OCI-LY3 (cell line): ENCODE measurements at regions not wholly inside any gene's neighbourhood (a gene's known extent, or its start where the extent isn't known, plus 50 kb on each side); places are given as distances from the start of the nearest gene placed in this dataset.

Source experiments
- CTCF ChIP-seq: fragments of 200-600, 300-600 bp; sonication (generic); IDR thresholded peaks from 2 replicates; pipeline ENCODE4 v1.5.1; 2014; ENCODE audit warnings: antibody characterized with exemption, low read length, low read depth
- EZH2phosphoT487 ChIP-seq: fragments of 200-600 bp; shearing (Covaris generic); IDR thresholded peaks from 2 replicates; pipeline ENCODE4 v1.6.1; 2018; ENCODE audit warnings: antibody characterized with exemption, mixed run types, low read depth

- TF ChIP-seq CTCF (no peak), EZH2phosphoT487 (no peak)
These were observed 230.8 kb upstream of the TET2 start for GRCh38 chr4:104915864-104916263.
